NCI-H524 treated with DMSO at 0.1 percent for 48 hours (cell line): ENCODE measurements at regions not wholly inside any gene's neighbourhood (a gene's known extent, or its start where the extent isn't known, plus 50 kb on each side); places are given as distances from the start of the nearest gene placed in this dataset.

ENCODE experiments used
- DNase-seq: peaks from one replicate; lab custom pipeline; 2025; lab: John Stamatoyannopoulos, UW

- no peak for DNase-seq
Observed at GRCh38 chr21:17900281-17900989, 81.3 kb upstream of the C21orf91 start.

GRCh38 chr21:17889171-17889570 lies 70.0 kb upstream of the C21orf91 start:
- no peak for DNase-seq

- peak; percentile 98 for DNase-seq
Observed at GRCh38 chr21:17869115-17869514, 50.0 kb upstream of the C21orf91 start.
